Liver (tissue), 8 donors: ENCODE measurements at regions not wholly inside any gene's neighbourhood (a gene's known extent, or its start where the extent isn't known, plus 50 kb on each side); places are given as distances from the start of the nearest gene placed in this dataset.

ENCODE experiments used
- DNase-seq: peaks from one replicate; pipeline ENCODE4 v3.0.0-alpha.2; 2017; ENCODE audit warnings: low spot score
- H3K27ac ChIP-seq, 2 donors: one replicate each; pipeline ENCODE4 v1.7.0; 2013; ENCODE audit warnings: inconsistent platforms in 2 of 2, low read length in 2 of 2, control low read depth in 1 of 2, low read depth in 1 of 2, mild to moderate bottlenecking in 1 of 2
- H3K27me3 ChIP-seq, 4 donors: one replicate each; pipeline versions ENCODE4 v1.6.1 to v1.7.0; 2013; ENCODE audit warnings: low read length in 3 of 4, inconsistent platforms in 1 of 4, mild to moderate bottlenecking in 1 of 4, moderate library complexity in 1 of 4; ENCODE audit not compliant: control insufficient read depth in 4 of 4, insufficient read depth in 4 of 4
- H3K36me3 ChIP-seq, 4 donors: one replicate each; pipeline versions ENCODE4 v1.6.1 to v1.7.0; 2013; ENCODE audit warnings: low read length in 3 of 4, mild to moderate bottlenecking in 3 of 4, low read depth in 1 of 4, moderate library complexity in 1 of 4; ENCODE audit not compliant: control insufficient read depth in 4 of 4, insufficient read depth in 3 of 4
- H3K4me1 ChIP-seq, 4 donors: one replicate each; pipeline versions ENCODE4 v1.6.1 to v1.7.0; 2013; ENCODE audit warnings: low read length in 3 of 4, mild to moderate bottlenecking in 3 of 4, moderate library complexity in 1 of 4; ENCODE audit not compliant: control insufficient read depth in 4 of 4, insufficient read depth in 4 of 4
- H3K4me3 ChIP-seq, 3 donors: one replicate each; pipeline versions ENCODE4 v1.6.1 to v1.7.0; 2013; ENCODE audit warnings: low read length in 3 of 3, control low read depth in 1 of 3, low read depth in 1 of 3, mild to moderate bottlenecking in 1 of 3
- H3K9ac ChIP-seq, 2 donors: one replicate each; pipeline ENCODE4 v1.7.0; 2013; ENCODE audit warnings: low read length in 2 of 2, mild to moderate bottlenecking in 2 of 2, moderate library complexity in 2 of 2, control low read depth in 1 of 2, low read depth in 1 of 2
- H3K9me3 ChIP-seq, 4 donors: one replicate each; pipeline versions ENCODE4 v1.6.1 to v1.7.0; 2013; ENCODE audit warnings: low read length in 3 of 4; ENCODE audit not compliant: control insufficient read depth in 4 of 4
- ATF3 ChIP-seq: IDR thresholded peaks from 2 replicates; pipeline ENCODE4 v1.6.1; 2016; ENCODE audit warnings: antibody characterized with exemption
- CTCF ChIP-seq: fragments of 150-350 bp; IDR thresholded peaks from 2 replicates; pipeline ENCODE4 v1.5.1; 2017; ENCODE audit warnings: improper control_type of control experiment, low read depth, low read length; ENCODE audit not compliant: missing input control
- EGR1 ChIP-seq, 2 donors: IDR thresholded peaks; 2 replicates each; pipeline ENCODE4 v1.6.1; 2016 to 2018; ENCODE audit warnings: antibody characterized with exemption in 2 of 2, low read depth in 2 of 2
- FOXA1 ChIP-seq: IDR thresholded peaks from 2 replicates; pipeline ENCODE4 v1.6.1; 2016; ENCODE audit warnings: antibody characterized with exemption
- FOXA2 ChIP-seq: IDR thresholded peaks from 2 replicates; pipeline ENCODE4 v1.6.1; 2016; ENCODE audit warnings: antibody characterized with exemption
- GABPA ChIP-seq, 2 donors: IDR thresholded peaks in 1 of 2; conservative IDR thresholded peaks in 1 of 2; 2 replicates each; pipeline ENCODE4 v1.6.1; 2016; ENCODE audit warnings: antibody characterized with exemption in 2 of 2, mild to moderate bottlenecking in 1 of 2, moderate library complexity in 1 of 2
- HNF4A ChIP-seq, 2 donors: conservative IDR thresholded peaks; 2 replicates each; pipeline ENCODE4 v1.6.1; 2016; ENCODE audit warnings: antibody characterized with exemption in 2 of 2, mild to moderate bottlenecking in 2 of 2
- HNF4G ChIP-seq: IDR thresholded peaks from 2 replicates; pipeline ENCODE4 v1.6.1; 2016; ENCODE audit warnings: antibody characterized with exemption
- JUND ChIP-seq, 2 donors: IDR thresholded peaks; 2 replicates each; pipeline ENCODE4 v1.6.1; 2016; ENCODE audit warnings: antibody characterized with exemption in 2 of 2
- MAX ChIP-seq: IDR thresholded peaks from 2 replicates; pipeline ENCODE4 v1.6.1; 2016; ENCODE audit warnings: antibody characterized with exemption
- NR2F2 ChIP-seq: IDR thresholded peaks from 2 replicates; pipeline ENCODE4 v1.6.1; 2016; ENCODE audit warnings: antibody characterized with exemption
- RAD21 ChIP-seq, 2 donors: IDR thresholded peaks; 2 replicates each; pipeline ENCODE4 v1.6.1; 2016; ENCODE audit warnings: antibody characterized with exemption in 2 of 2, mild to moderate bottlenecking in 2 of 2
- REST ChIP-seq: IDR thresholded peaks from 2 replicates; pipeline ENCODE4 v1.6.1; 2016; ENCODE audit warnings: antibody characterized with exemption, mild to moderate bottlenecking
- RXRA ChIP-seq, 2 donors: IDR thresholded peaks; 2 replicates each; pipeline ENCODE4 v1.6.1; 2017 to 2018; ENCODE audit warnings: antibody characterized with exemption in 2 of 2, mild to moderate bottlenecking in 1 of 2
- SP1 ChIP-seq: IDR thresholded peaks from 2 replicates; pipeline ENCODE4 v1.6.1; 2018; ENCODE audit warnings: antibody characterized with exemption, mild to moderate bottlenecking
- TAF1 ChIP-seq: conservative IDR thresholded peaks from 2 replicates; pipeline ENCODE4 v1.6.1; 2016; ENCODE audit warnings: antibody characterized with exemption, mild to moderate bottlenecking
- YY1 ChIP-seq: IDR thresholded peaks from 2 replicates; pipeline ENCODE4 v1.6.1; 2016; ENCODE audit warnings: antibody characterized with exemption, mild to moderate bottlenecking
- ZBTB33 ChIP-seq: IDR thresholded peaks from 2 replicates; pipeline ENCODE4 v1.6.1; 2016; ENCODE audit warnings: antibody characterized with exemption
- WGBS: extraction: QIAGEN DNeasy Blood & Tissue Kit; methylation state at CpG from one replicate; pipeline ENCODE4 v1.1.7; 2013; 5-methylcytosine and 5-hydroxymethylcytosine counted together
- donor health status: healthy.
- donor health status: healthy.
- donor health status: healthy.
- donor health status: healthy.
- donor health status: healthy.

GRCh38 chr1:147834181-147834580 lies 68.4 kb upstream of the GJA8 start:
- Histone ChIP-seq H3K4me3 (no peak overlapping the region), H3K27me3 (peaks cover 0 to 3% (median 0%) of the 10 kb centered on the region in 4 donors), H3K27ac (no peak overlapping the region), H3K9ac (no peak overlapping the region), H3K36me3 (no peaks in the 10 kb centered on the region), H3K9me3 (no peaks in the 10 kb centered on the region), H3K4me1 (no peaks in the 10 kb centered on the region)
- TF ChIP-seq HNF4G (no peak), RAD21 (IDR thresholded peaks at IDR 0.05) (no peak), MAX (no peak), SP1 (no peak), RXRA (IDR thresholded peaks at IDR 0.05) (no peak), TAF1 (no peak), CTCF (no peak), FOXA2 (no peak), YY1 (no peak), GABPA (IDR thresholded peaks at IDR 0.05 in 1 of 2, conservative IDR thresholded peaks at IDR 0.05 in 1 of 2) (no peak), ATF3 (no peak), NR2F2 (no peak), HNF4A (conservative IDR thresholded peaks at IDR 0.05) (no peak), ZBTB33 (no peak), JUND (IDR thresholded peaks at IDR 0.05) (no peak), FOXA1 (no peak), REST (no peak), EGR1 (IDR thresholded peaks at IDR 0.05; ENCODE audit: low read depth in 2 of 2) (no peak)
- no peak for DNase-seq
- WGBS, result 66% methylated on average over 4 of the region's 4 CpGs
